Astrocyte (in vitro differentiated cells and primary cell): ENCODE measurements at regions not wholly inside any gene's neighbourhood (a gene's known extent, or its start where the extent isn't known, plus 50 kb on each side); places are given as distances from the start of the nearest gene placed in this dataset.

ENCODE experiments used
- DNase-seq: peaks from one replicate; pipeline ENCODE4 v3.0.0-alpha.2; 2010; ENCODE audit warnings: low read depth
- FAIRE-seq: peaks from 2 replicates; lab custom pipeline; 2011; peaks lifted over from hg19 to GRCh38; lab: Jason Lieb, UNC
- H2AFZ ChIP-seq: 2 replicates; pipeline ENCODE4 v1.6.0; 2012; ENCODE audit warnings: low read depth, low read length, inconsistent platforms
- H3K27ac ChIP-seq: 2 replicates; pipeline ENCODE4 v1.5.1; 2011; ENCODE audit warnings: low read depth, low read length, inconsistent platforms
- H3K27me3 ChIP-seq: 2 replicates; pipeline ENCODE4 v1.6.0; 2011; ENCODE audit warnings: low read length, inconsistent platforms; ENCODE audit not compliant: insufficient read depth
- H3K36me3 ChIP-seq: 2 replicates; pipeline ENCODE4 v1.5.1; 2011; ENCODE audit warnings: low read length, inconsistent platforms; ENCODE audit not compliant: insufficient read depth
- H3K4me1 ChIP-seq: 2 replicates; pipeline ENCODE4 v1.5.1; 2011; ENCODE audit warnings: low read length, inconsistent platforms; ENCODE audit not compliant: insufficient read depth
- H3K4me2 ChIP-seq: 2 replicates; pipeline ENCODE4 v1.6.0; 2012; ENCODE audit warnings: low read length, inconsistent platforms
- H3K4me3 ChIP-seq: 2 replicates; pipeline ENCODE4 v1.5.1; 2011; ENCODE audit warnings: low read depth, mild to moderate bottlenecking, low read length, inconsistent platforms; ENCODE audit not compliant: insufficient read depth
- H3K79me2 ChIP-seq: 2 replicates; pipeline ENCODE4 v1.6.0; 2012; ENCODE audit warnings: mild to moderate bottlenecking, low read length, inconsistent platforms; ENCODE audit not compliant: insufficient read depth
- H3K9ac ChIP-seq: 2 replicates; pipeline ENCODE4 v1.6.0; 2012; ENCODE audit warnings: mild to moderate bottlenecking, low read length, inconsistent platforms
- H3K9me3 ChIP-seq: 2 replicates; pipeline ENCODE4 v1.5.1; 2012; ENCODE audit warnings: low read depth, mild to moderate bottlenecking, low read length, inconsistent platforms; ENCODE audit not compliant: insufficient read depth
- H4K20me1 ChIP-seq: 2 replicates; pipeline ENCODE4 v1.6.0; 2012; ENCODE audit warnings: low read length, inconsistent platforms; ENCODE audit not compliant: insufficient read depth
- H3K27ac Mint-ChIP-seq: one replicate; pipeline ENCODE4 v1.8.0; 2021; ENCODE audit warnings: mild to moderate bottlenecking, mixed read lengths; ENCODE audit not compliant: unreplicated experiment
- H3K27me3 Mint-ChIP-seq: one replicate; pipeline ENCODE4 v1.8.0; 2021; ENCODE audit warnings: low read depth, mixed read lengths; ENCODE audit not compliant: unreplicated experiment
- H3K36me3 Mint-ChIP-seq: one replicate; pipeline ENCODE4 v1.8.0; 2021; ENCODE audit warnings: low read depth, mixed read lengths; ENCODE audit not compliant: unreplicated experiment
- H3K4me1 Mint-ChIP-seq: one replicate; pipeline ENCODE4 v1.8.0; 2021; ENCODE audit warnings: low read depth, mixed read lengths; ENCODE audit not compliant: unreplicated experiment
- H3K4me3 Mint-ChIP-seq: one replicate; pipeline ENCODE4 v1.8.0; 2021; ENCODE audit warnings: mild to moderate bottlenecking, moderate library complexity, mixed read lengths; ENCODE audit not compliant: unreplicated experiment
- H3K9me3 Mint-ChIP-seq: one replicate; pipeline ENCODE4 v1.8.0; 2021; ENCODE audit warnings: mild to moderate bottlenecking, mixed read lengths; ENCODE audit not compliant: unreplicated experiment
- CTCF ChIP-seq: IDR thresholded peaks from 2 replicates; pipeline ENCODE4 v1.5.1; 2011; ENCODE audit warnings: low read depth, mild to moderate bottlenecking, inconsistent platforms, low read length, moderate library complexity; ENCODE audit not compliant: insufficient read depth
- EZH2 ChIP-seq: IDR thresholded peaks from 2 replicates; pipeline ENCODE4 v1.6.1; 2012; ENCODE audit warnings: mild to moderate bottlenecking, low read length, inconsistent platforms; ENCODE audit not compliant: insufficient read depth

GRCh38 chr1:67572594-67573221 lies 112.3 kb upstream of the GADD45A start:
- Histone ChIP-seq H3K4me2 (no peak overlapping the region), H3K79me2 (no peaks in the 10 kb centered on the region), H3K36me3 (no peaks in the 10 kb centered on the region), H3K4me1 (peaks cover 33% of the 10 kb centered on the region), H4K20me1 (no peaks in the 10 kb centered on the region), H3K27me3 (no peaks in the 10 kb centered on the region), H3K27ac (peak overlapping the region; percentile 26), H3K4me3 (no peak overlapping the region), H2AFZ (no peak overlapping the region), H3K9ac (no peak overlapping the region), H3K9me3 (no peaks in the 10 kb centered on the region)
- no peak for FAIRE-seq
- H3K9me3 Mint-ChIP-seq, result no peaks in the 10 kb centered on the region
- H3K27ac Mint-ChIP-seq, result no peak overlapping the region
- no peak for DNase-seq
- H3K27me3 Mint-ChIP-seq, result no peaks in the 10 kb centered on the region
- peaks cover 24% of the 10 kb centered on the region for H3K4me1 Mint-ChIP-seq
- no peaks in the 10 kb centered on the region for H3K36me3 Mint-ChIP-seq
- H3K4me3 Mint-ChIP-seq, result no peak overlapping the region
- no peak for TF ChIP-seq EZH2
- no peak for TF ChIP-seq CTCF

- Histone ChIP-seq H3K9ac (no peak overlapping the region), H3K4me2 (no peak overlapping the region), H3K27me3 (no peaks in the 10 kb centered on the region), H3K27ac (no peak overlapping the region), H4K20me1 (no peaks in the 10 kb centered on the region), H3K36me3 (no peaks in the 10 kb centered on the region), H3K79me2 (no peaks in the 10 kb centered on the region), H3K4me3 (no peak overlapping the region), H3K9me3 (no peaks in the 10 kb centered on the region), H3K4me1 (peaks cover 33% of the 10 kb centered on the region), H2AFZ (no peak overlapping the region)
- Mint-ChIP-seq H3K27ac (no peak overlapping the region), H3K27me3 (no peaks in the 10 kb centered on the region), H3K4me3 (no peak overlapping the region), H3K4me1 (peaks cover 24% of the 10 kb centered on the region), H3K36me3 (no peaks in the 10 kb centered on the region), H3K9me3 (no peaks in the 10 kb centered on the region)
- DNase-seq, result no peak
- FAIRE-seq, result no peak
- TF ChIP-seq CTCF, result no peak
- TF ChIP-seq EZH2, result no peak
Measured at GRCh38 chr1:67573311-67573872, 111.6 kb upstream of the GADD45A start.

GRCh38 chr1:67574221-67574620 lies 110.8 kb upstream of the GADD45A start:
- H3K36me3 ChIP-seq, result no peaks in the 10 kb centered on the region
- no peaks in the 10 kb centered on the region for H3K27me3 ChIP-seq
- peaks cover 33% of the 10 kb centered on the region for H3K4me1 ChIP-seq
- H3K4me1 Mint-ChIP-seq, result peaks cover 24% of the 10 kb centered on the region
- H3K9me3 ChIP-seq, result no peaks in the 10 kb centered on the region
- FAIRE-seq (no peak), DNase-seq (no peak)
- no peaks in the 10 kb centered on the region for H4K20me1 ChIP-seq
- no peaks in the 10 kb centered on the region for H3K9me3 Mint-ChIP-seq
- H3K79me2 ChIP-seq, result no peaks in the 10 kb centered on the region
- no peaks in the 10 kb centered on the region for H3K36me3 Mint-ChIP-seq
- H3K9ac ChIP-seq, result no peak overlapping the region
- TF ChIP-seq CTCF (no peak), EZH2 (no peak)
- H3K27me3 Mint-ChIP-seq, result no peaks in the 10 kb centered on the region
- H2AFZ ChIP-seq, result no peak overlapping the region
- no peak overlapping the region for H3K4me3 ChIP-seq
- H3K4me3 Mint-ChIP-seq, result no peak overlapping the region
- no peak overlapping the region for H3K4me2 ChIP-seq
- H3K27ac ChIP-seq, result no peak overlapping the region
- H3K27ac Mint-ChIP-seq, result no peak overlapping the region
